ENCODE measurements at regions not wholly inside any gene's neighbourhood (a gene's known extent, or its start where the extent isn't known, plus 50 kb on each side); places are given as distances from the start of the nearest gene placed in this dataset.

GRCh38 chr7:52005613-52006012, 689.0 kb upstream of the COBL start:
- H3K4me3 ChIP-seq (ENCODE audit: low read length) = no peak overlapping the region
- Mint-ChIP-seq H3K4me1 (peaks cover 9% of the 10 kb centered on the region), H3K27me3 (ENCODE audit: insufficient read depth) (no peaks in the 10 kb centered on the region), H3K36me3 (ENCODE audit: low read depth) (no peaks in the 10 kb centered on the region), H3K4me3 (no peak overlapping the region), H3K27ac (no peak overlapping the region), H3K9me3 (no peaks in the 10 kb centered on the region)
- WGBS, 2 experiments (ENCODE audit: insufficient coverage in 1 of 2, insufficient read length in 1 of 2) = 81% methylated on average over 3 of the region's 4 CpGs; no CpG with 5 or more reads in 1 of the 2 experiments
- H3K36me3 ChIP-seq (ENCODE audit: control insufficient read depth, insufficient read depth, low read length) = no peaks in the 10 kb centered on the region
- TF ChIP-seq CTCF (conservative IDR thresholded peaks at IDR 0.05) = no peak
- H3K9me3 ChIP-seq (ENCODE audit: control insufficient read depth, low read length) = no peaks in the 10 kb centered on the region
- no peaks in the 10 kb centered on the region for H3K4me1 ChIP-seq (ENCODE audit: control insufficient read depth, insufficient read depth, low read length)
- no peak overlapping the region for H3K27ac ChIP-seq (ENCODE audit: low read depth, low read length)
- no peak overlapping the region for H3K9ac ChIP-seq (ENCODE audit: extremely low read depth, low read length, poor library complexity, severe bottlenecking)
- no peak for DNase-seq
- H3K27me3 ChIP-seq (ENCODE audit: control insufficient read depth, insufficient read depth, low read length, poor library complexity, severe bottlenecking) = no peaks in the 10 kb centered on the region

- Histone ChIP-seq H3K9ac (ENCODE audit: extremely low read depth, low read length, poor library complexity, severe bottlenecking) (no peak overlapping the region), H3K36me3 (ENCODE audit: control insufficient read depth, insufficient read depth, low read length) (no peaks in the 10 kb centered on the region), H3K27ac (ENCODE audit: low read depth, low read length) (no peak overlapping the region), H3K4me1 (ENCODE audit: control insufficient read depth, insufficient read depth, low read length) (no peaks in the 10 kb centered on the region), H3K9me3 (ENCODE audit: control insufficient read depth, low read length) (peaks cover 9% of the 10 kb centered on the region), H3K4me3 (ENCODE audit: low read length) (no peak overlapping the region), H3K27me3 (ENCODE audit: control insufficient read depth, insufficient read depth, low read length, poor library complexity, severe bottlenecking) (no peaks in the 10 kb centered on the region)
- Mint-ChIP-seq H3K36me3 (ENCODE audit: low read depth) (no peaks in the 10 kb centered on the region), H3K4me3 (no peak overlapping the region), H3K4me1 (no peaks in the 10 kb centered on the region), H3K27me3 (ENCODE audit: insufficient read depth) (no peaks in the 10 kb centered on the region), H3K9me3 (peaks cover 11% of the 10 kb centered on the region), H3K27ac (no peak overlapping the region)
- 91 to 100% methylated on average over 1 to 2 of the region's 2 CpGs for WGBS, 2 experiments (ENCODE audit: insufficient coverage in 1 of 2, insufficient read length in 1 of 2)
- no peak for DNase-seq
- TF ChIP-seq CTCF (conservative IDR thresholded peaks at IDR 0.05) = no peak
Measured at GRCh38 chr7:51995596-51996179, 679.1 kb upstream of the COBL start.

GRCh38 chr7:51982653-51983052, 666.0 kb upstream of the COBL start:
- Histone ChIP-seq H3K4me1 (ENCODE audit: control insufficient read depth, insufficient read depth, low read length) (no peaks in the 10 kb centered on the region), H3K9ac (ENCODE audit: extremely low read depth, low read length, poor library complexity, severe bottlenecking) (no peak overlapping the region), H3K36me3 (ENCODE audit: control insufficient read depth, insufficient read depth, low read length) (no peaks in the 10 kb centered on the region), H3K9me3 (ENCODE audit: control insufficient read depth, low read length) (no peaks in the 10 kb centered on the region), H3K27ac (ENCODE audit: low read depth, low read length) (no peak overlapping the region), H3K4me3 (ENCODE audit: low read length) (no peak overlapping the region), H3K27me3 (ENCODE audit: control insufficient read depth, insufficient read depth, low read length, poor library complexity, severe bottlenecking) (no peaks in the 10 kb centered on the region)
- Mint-ChIP-seq H3K27me3 (ENCODE audit: insufficient read depth) (no peaks in the 10 kb centered on the region), H3K9me3 (no peaks in the 10 kb centered on the region), H3K4me3 (no peak overlapping the region), H3K36me3 (ENCODE audit: low read depth) (no peaks in the 10 kb centered on the region), H3K27ac (no peak overlapping the region), H3K4me1 (no peaks in the 10 kb centered on the region)
- TF ChIP-seq CTCF (conservative IDR thresholded peaks at IDR 0.05) = no peak
- no peak for DNase-seq
- 55 to 66% methylated on average over 3 to 5 of the region's 5 CpGs for WGBS, 2 experiments (ENCODE audit: insufficient coverage in 1 of 2, insufficient read length in 1 of 2)
